GM23248 (cell line): ENCODE measurements at regions not wholly inside any gene's neighbourhood (a gene's known extent, or its start where the extent isn't known, plus 50 kb on each side); places are given as distances from the start of the nearest gene placed in this dataset.

Source experiments
- DNase-seq: peaks from one replicate; pipeline ENCODE4 v3.0.0-alpha.2; 2015
- H2AFZ ChIP-seq: fragments of 200-600 bp; sonication (generic); 2 replicates; pipeline ENCODE4 v1.6.1; 2016; ENCODE audit warnings: antibody characterized with exemption
- H3F3A ChIP-seq: fragments of 200-600 bp; sonication (generic); 2 replicates; pipeline ENCODE4 v1.6.1; 2016; ENCODE audit warnings: mild to moderate bottlenecking, antibody characterized with exemption, mixed run types; ENCODE audit not compliant: insufficient read depth
- H3K27ac ChIP-seq: fragments of 200-600 bp; sonication (generic); 2 replicates; pipeline ENCODE4 v1.5.1; 2016; ENCODE audit warnings: mild to moderate bottlenecking
- H3K27me3 ChIP-seq: fragments of 200-600 bp; sonication (generic); replicated peaks from 2 replicates; pipeline ENCODE4 v1.6.1; 2016; ENCODE audit warnings: mild to moderate bottlenecking; ENCODE audit not compliant: insufficient read depth
- H3K36me3 ChIP-seq: fragments of 200-600 bp; sonication (generic); 2 replicates; pipeline ENCODE4 v1.6.1; 2016; ENCODE audit warnings: low read depth, mild to moderate bottlenecking
- H3K4me1 ChIP-seq: fragments of 200-600 bp; sonication (generic); 2 replicates; pipeline ENCODE4 v1.6.1; 2016; ENCODE audit warnings: mild to moderate bottlenecking; ENCODE audit not compliant: insufficient read depth
- H3K4me2 ChIP-seq: fragments of 200-600 bp; sonication (generic); one replicate; pipeline ENCODE4 v1.6.1; 2016; ENCODE audit warnings: mild to moderate bottlenecking; ENCODE audit not compliant: unreplicated experiment
- H3K4me3 ChIP-seq: fragments of 200-600 bp; sonication (generic); 2 replicates; pipeline ENCODE4 v1.5.1; 2016; ENCODE audit warnings: mild to moderate bottlenecking
- H3K79me2 ChIP-seq: fragments of 200-600 bp; sonication (generic); 2 replicates; pipeline ENCODE4 v1.6.1; 2016; ENCODE audit warnings: mild to moderate bottlenecking; ENCODE audit not compliant: insufficient read depth
- H3K9ac ChIP-seq: fragments of 200-600 bp; sonication (generic); 2 replicates; pipeline ENCODE4 v1.6.1; 2016; ENCODE audit warnings: mild to moderate bottlenecking
- H3K9me2 ChIP-seq: fragments of 200-600 bp; sonication (generic); 2 replicates; pipeline ENCODE4 v1.6.1; 2016; ENCODE audit warnings: mixed run types, mild to moderate bottlenecking, moderate library complexity; ENCODE audit not compliant: insufficient read depth
- H3K9me3 ChIP-seq: fragments of 200-600 bp; sonication (generic); one replicate; pipeline ENCODE4 v1.6.1; 2017; ENCODE audit warnings: low read depth
- H4K20me1 ChIP-seq: fragments of 200-600 bp; sonication (generic); 2 replicates; pipeline ENCODE4 v1.6.0; 2016; ENCODE audit not compliant: insufficient read depth
- EZH2 ChIP-seq: fragments of 200-600 bp; sonication (generic); IDR thresholded peaks from 2 replicates; pipeline ENCODE4 v1.6.1; 2018; ENCODE audit warnings: antibody characterized with exemption, mild to moderate bottlenecking; ENCODE audit not compliant: insufficient read depth, poor library complexity, severe bottlenecking
- EZH2phosphoT487 ChIP-seq: fragments of 200-600 bp; sonication (generic); IDR thresholded peaks from 2 replicates; pipeline ENCODE4 v1.6.1; 2018; ENCODE audit warnings: antibody characterized with exemption, moderate library complexity, mild to moderate bottlenecking, low read depth; ENCODE audit not compliant: insufficient read depth
- WGBS, 2 experiments: methylation state at CpG; one replicate each; pipeline ENCODE4 v1.1.6; 2015 to 2017; ENCODE audit warnings: low lambda C conversion rate in 2 of 2, low coverage in 1 of 2; ENCODE audit errors: missing lambda C conversion rate in 2 of 2; 5-methylcytosine and 5-hydroxymethylcytosine counted together
- in situ Hi-C: fragments of 300-500 bp; cut with MboI; formaldehyde crosslinking; loops from 2 replicates; pipeline ENCODE4 v1.15.0; 2020

GRCh38 chr3:88678747-88679146 lies 428.7 kb upstream of the EPHA3 start:
- TF ChIP-seq EZH2, result no peak
- no peak for TF ChIP-seq EZH2phosphoT487
- Histone ChIP-seq H3K36me3 (no peaks in the 10 kb centered on the region), H3K9me2 (no peaks in the 10 kb centered on the region), H3K9ac (no peak overlapping the region), H3K4me3 (no peak overlapping the region), H3K79me2 (no peaks in the 10 kb centered on the region), H3K4me1 (no peaks in the 10 kb centered on the region), H3F3A (no peaks in the 10 kb centered on the region), H4K20me1 (no peaks in the 10 kb centered on the region), H3K4me2 (no peak overlapping the region), H3K27ac (no peak overlapping the region), H3K27me3 (no peaks in the 10 kb centered on the region), H3K9me3 (no peaks in the 10 kb centered on the region), H2AFZ (no peak overlapping the region)
- WGBS, 2 experiments, result 24 to 38% methylated on average over 3 of the region's 3 CpGs
- DNase-seq, result no peak
- in situ Hi-C loops, result no loop called here

- no peak for DNase-seq
- Histone ChIP-seq H3K79me2 (no peaks in the 10 kb centered on the region), H3K27me3 (no peaks in the 10 kb centered on the region), H3K4me2 (no peak overlapping the region), H3K36me3 (no peaks in the 10 kb centered on the region), H3K27ac (no peak overlapping the region), H3K9ac (no peak overlapping the region), H2AFZ (no peak overlapping the region), H3F3A (no peaks in the 10 kb centered on the region), H3K4me3 (no peak overlapping the region), H3K4me1 (no peaks in the 10 kb centered on the region), H3K9me2 (no peaks in the 10 kb centered on the region), H3K9me3 (no peaks in the 10 kb centered on the region), H4K20me1 (no peaks in the 10 kb centered on the region)
- WGBS, 2 experiments, result 13 to 20% methylated on average over 3 of the region's 3 CpGs
- TF ChIP-seq EZH2 (no peak), EZH2phosphoT487 (no peak)
- in situ Hi-C loops, result no loop called here
These were observed 417.1 kb upstream of the EPHA3 start for GRCh38 chr3:88690287-88690686.

DNA sequence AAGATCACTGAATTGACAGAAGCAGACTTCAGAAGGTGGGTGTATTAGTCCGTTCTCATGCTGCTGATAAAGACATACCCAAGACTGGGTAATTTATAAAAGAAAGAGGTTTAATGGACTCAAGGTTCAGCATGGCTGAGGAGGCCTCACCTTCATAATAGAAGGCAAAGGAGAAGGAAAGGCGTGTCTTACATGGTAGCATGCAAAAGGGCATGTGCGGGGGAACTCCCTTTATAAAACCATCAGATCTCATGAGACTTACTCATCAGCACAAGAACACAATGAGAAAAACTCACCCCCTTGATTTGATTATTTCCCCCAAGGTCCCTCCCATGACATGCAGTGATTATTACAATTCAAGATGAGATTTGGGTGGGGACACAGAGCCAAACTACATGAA lies 416.3 kb upstream of the EPHA3 start:
- Histone ChIP-seq H2AFZ (no peak overlapping the region), H3K9ac (no peak overlapping the region), H3K4me2 (no peak overlapping the region), H3K9me2 (no peaks in the 10 kb centered on the region), H3K9me3 (no peaks in the 10 kb centered on the region), H3K27me3 (no peaks in the 10 kb centered on the region), H4K20me1 (no peaks in the 10 kb centered on the region), H3F3A (no peaks in the 10 kb centered on the region), H3K4me3 (no peak overlapping the region), H3K27ac (no peak overlapping the region), H3K36me3 (no peaks in the 10 kb centered on the region), H3K4me1 (no peaks in the 10 kb centered on the region), H3K79me2 (no peaks in the 10 kb centered on the region)
- no peak for DNase-seq
- in situ Hi-C loops, result no loop called here
- TF ChIP-seq EZH2 (no peak), EZH2phosphoT487 (no peak)
- WGBS, 2 experiments, result 18 to 29% methylated on average over 3 of the region's 3 CpGs

- no peak overlapping the region for H3K27ac ChIP-seq
- H4K20me1 ChIP-seq, result no peaks in the 10 kb centered on the region
- H3K9ac ChIP-seq, result no peak overlapping the region
- no peak overlapping the region for H3K4me2 ChIP-seq
- H3K79me2 ChIP-seq, result no peaks in the 10 kb centered on the region
- no peaks in the 10 kb centered on the region for H3K27me3 ChIP-seq
- H3K9me3 ChIP-seq, result no peaks in the 10 kb centered on the region
- no peaks in the 10 kb centered on the region for H3K4me1 ChIP-seq
- no peak overlapping the region for H3K4me3 ChIP-seq
- no peak overlapping the region for H2AFZ ChIP-seq
- TF ChIP-seq EZH2 (no peak), EZH2phosphoT487 (no peak)
- in situ Hi-C loops, result no loop called here
- no peaks in the 10 kb centered on the region for H3F3A ChIP-seq
- no peaks in the 10 kb centered on the region for H3K36me3 ChIP-seq
- no peaks in the 10 kb centered on the region for H3K9me2 ChIP-seq
- DNase-seq, result no peak
- WGBS, 2 experiments, result 11 to 25% methylated on average over 3 of the region's 3 CpGs
These were observed 403.8 kb upstream of the EPHA3 start for GRCh38 chr3:88703501-88704059.

- Histone ChIP-seq H3K36me3 (no peaks in the 10 kb centered on the region), H3K27me3 (no peaks in the 10 kb centered on the region), H3F3A (no peaks in the 10 kb centered on the region), H3K4me2 (no peak overlapping the region), H3K9ac (no peak overlapping the region), H4K20me1 (no peaks in the 10 kb centered on the region), H3K27ac (no peak overlapping the region), H3K4me1 (no peaks in the 10 kb centered on the region), H2AFZ (no peak overlapping the region), H3K9me2 (no peaks in the 10 kb centered on the region), H3K4me3 (no peak overlapping the region), H3K79me2 (no peaks in the 10 kb centered on the region), H3K9me3 (no peaks in the 10 kb centered on the region)
- TF ChIP-seq EZH2 (no peak), EZH2phosphoT487 (no peak)
- in situ Hi-C loops, result no loop called here
- WGBS, 2 experiments, result 5 to 13% methylated on average over 3 of the region's 3 CpGs
- DNase-seq, result no peak
These were observed 403.1 kb upstream of the EPHA3 start for GRCh38 chr3:88704338-88704737.
